Adrenal gland (tissue), 9 donors: ENCODE measurements at regions not wholly inside any gene's neighbourhood (a gene's known extent, or its start where the extent isn't known, plus 50 kb on each side); places are given as distances from the start of the nearest gene placed in this dataset.

Experiments
- DNase-seq, 7 donors: peaks; one replicate each; pipeline ENCODE4 v3.0.0-alpha.2; 2019 to 2020
- H3K27ac ChIP-seq, 5 donors: fragments of 200-600 bp; sonication (generic) in 4 of 5; 1 replicate in 3 of 5; 2 replicates in 2 of 5; pipeline versions ENCODE4 v1.5.1 to v1.8.0; 2016 to 2020; ENCODE audit warnings: mild to moderate bottlenecking in 1 of 5
- H3K27me3 ChIP-seq: fragments of 200-600 bp; 2 replicates; pipeline ENCODE4 v1.8.0; 2021
- H3K36me3 ChIP-seq, 2 donors: fragments of 200-600 bp; replicated peaks in 1 of 2; 1 replicate in 1 of 2; 2 replicates in 1 of 2; pipeline versions ENCODE4 v1.5.1 to v1.8.0; 2018 to 2022
- H3K4me1 ChIP-seq, 2 donors: fragments of 200-600 bp; replicated peaks in 1 of 2; 1 replicate in 1 of 2; 2 replicates in 1 of 2; pipeline versions ENCODE4 v1.5.1 to v1.8.0; 2018 to 2021
- H3K4me3 ChIP-seq, 4 donors: fragments of 200-600 bp; sonication (generic) in 3 of 4; one replicate each; pipeline ENCODE4 v1.5.1; 2016 to 2018
- H3K9me3 ChIP-seq, 3 donors: fragments of 200-600 bp; sonication (generic) in 1 of 3; replicated peaks in 1 of 3; 1 replicate in 2 of 3; 2 replicates in 1 of 3; pipeline versions ENCODE4 v1.5.1 to v1.8.0; 2016 to 2021
- CTCF ChIP-seq, 6 experiments: fragments of 450-650 bp in 4 of 6; fragments of 200-600 bp in 2 of 6; sonication (generic) in 1 of 6; IDR thresholded peaks; 1 replicate in 5 of 6; 2 replicates in 1 of 6; pipeline versions ENCODE4 v1.5.1 to v1.8.0; 2016 to 2021; ENCODE audit warnings: antibody characterized with exemption in 6 of 6, mild to moderate bottlenecking in 2 of 6, moderate library complexity in 1 of 6
- POLR2A ChIP-seq, 2 donors: fragments of 450-650 bp; IDR thresholded peaks; one replicate each; pipeline ENCODE4 v1.6.1; 2017; ENCODE audit warnings: antibody characterized with exemption in 2 of 2, mild to moderate bottlenecking in 2 of 2, moderate library complexity in 1 of 2
- WGBS, 4 donors: extraction: QIAGEN DNeasy Blood & Tissue Kit in 2 of 4; methylation state at CpG; one replicate each; pipeline versions ENCODE4 v1.1.5 to v1.1.7; 2013 to 2017; 5-methylcytosine and 5-hydroxymethylcytosine counted together
- intact Hi-C, 2 donors: fragments of 100-400 bp; cut with DNase I; formaldehyde crosslinking; loops; one replicate each; pipeline versions ENCODE4 v1.14.1 to v1.15.0; 2022 to 2023
- donor health status: healthy with polysubstance abuse.
- donor health status: Bipolar disorder and iron deficiency.
- donor health status: DM: yes; HTN: yes; CAD: no.
- donor health status: DM: no; HTN: no; CAD: no.
- donor health status: DM: no; HTN: no; CAD: no.

- no peaks in the 10 kb centered on the region for H3K4me1 ChIP-seq
- TF ChIP-seq CTCF (IDR thresholded peaks at IDR 0.05) = no peak
- TF ChIP-seq POLR2A (IDR thresholded peaks at IDR 0.05) = no peak
- intact Hi-C loops = no loop called here
- H3K36me3 ChIP-seq = no peaks in the 10 kb centered on the region
- H3K9me3 ChIP-seq = no peaks in the 10 kb centered on the region
- H3K4me3 ChIP-seq = no peak overlapping the region
- no peak overlapping the region for H3K27ac ChIP-seq
- no peak for DNase-seq
- WGBS, 4 donors = 74 to 80% (median 78%) methylated on average over 4 of the region's 4 CpGs
- H3K27me3 ChIP-seq = no peaks in the 10 kb centered on the region
Measured at GRCh38 chr6:112651239-112651638, 304.1 kb downstream of the RFPL4B start.

GRCh38 chr6:112659912-112660311, 312.8 kb downstream of the RFPL4B start:
- no peak for DNase-seq
- H3K9me3 ChIP-seq = no peaks in the 10 kb centered on the region
- H3K4me3 ChIP-seq = no peak overlapping the region
- H3K4me1 ChIP-seq = no peaks in the 10 kb centered on the region
- intact Hi-C loops = no loop called here
- no peaks in the 10 kb centered on the region for H3K36me3 ChIP-seq
- TF ChIP-seq CTCF (IDR thresholded peaks at IDR 0.05) = no peak
- no peak for TF ChIP-seq POLR2A (IDR thresholded peaks at IDR 0.05)
- H3K27ac ChIP-seq = no peak overlapping the region
- H3K27me3 ChIP-seq = no peaks in the 10 kb centered on the region

- TF ChIP-seq POLR2A (IDR thresholded peaks at IDR 0.05) = no peak
- TF ChIP-seq CTCF (IDR thresholded peaks at IDR 0.05) = no peak
- Histone ChIP-seq H3K9me3 (no peaks in the 10 kb centered on the region), H3K27me3 (no peaks in the 10 kb centered on the region), H3K27ac (no peak overlapping the region), H3K36me3 (no peaks in the 10 kb centered on the region), H3K4me3 (no peak overlapping the region), H3K4me1 (no peaks in the 10 kb centered on the region)
- intact Hi-C loops = no loop called here
- DNase-seq = no peak
- WGBS, 4 donors = 70 to 78% (median 72%) methylated on average over 2 of the region's 2 CpGs
Measured at GRCh38 chr6:112660626-112661025, 313.5 kb downstream of the RFPL4B start.

DNA sequence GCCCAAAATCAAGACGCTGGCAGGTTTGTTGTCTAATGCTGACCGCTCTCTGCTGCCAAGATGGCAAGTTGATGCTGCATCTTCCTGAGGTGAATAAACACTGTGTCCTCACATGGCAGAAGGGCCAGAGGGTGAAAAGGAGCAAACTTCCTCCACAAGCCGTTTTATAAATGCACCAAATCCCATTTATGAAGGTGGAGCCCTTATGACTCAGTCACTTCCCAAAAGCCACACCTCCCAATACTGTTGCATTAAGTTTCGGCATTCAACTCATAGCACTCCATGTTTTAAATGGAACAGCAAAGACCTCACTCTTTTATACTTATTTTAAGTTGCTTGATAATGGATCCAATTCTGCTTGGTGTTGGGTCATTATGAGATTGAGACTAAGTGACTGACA, 316.6 kb downstream of the RFPL4B start:
- intact Hi-C loops = no loop called here
- no peak overlapping the region for H3K4me3 ChIP-seq
- TF ChIP-seq POLR2A (IDR thresholded peaks at IDR 0.05) = no peak
- TF ChIP-seq CTCF (IDR thresholded peaks at IDR 0.05) = no peak
- no peaks in the 10 kb centered on the region for H3K27me3 ChIP-seq
- no peaks in the 10 kb centered on the region for H3K4me1 ChIP-seq
- WGBS, 4 donors = 78 to 86% (median 80%) methylated on average over 4 of the region's 4 CpGs
- no peaks in the 10 kb centered on the region for H3K36me3 ChIP-seq
- H3K27ac ChIP-seq = no peak overlapping the region
- H3K9me3 ChIP-seq = no peaks in the 10 kb centered on the region
- DNase-seq = no peak
